Activated CD8-positive, alpha-beta T cell treated with anti-CD3 and anti-CD28 coated beads for 36 hours (primary cell): ENCODE measurements at regions not wholly inside any gene's neighbourhood (a gene's known extent, or its start where the extent isn't known, plus 50 kb on each side); places are given as distances from the start of the nearest gene placed in this dataset.

ENCODE experiments used
- ATAC-seq: fragments of 200-7000 bp; cut with Tn5 transposase; one replicate; pipeline ENCODE4 v1.10.0; 2021; ENCODE audit warnings: mild to moderate bottlenecking, moderate library complexity
- CTCF ChIA-PET: fragments of 350-600 bp; sonication (Branson Sonifier 250); formaldehyde crosslinking; loops from one replicate; lab custom pipeline; 2021; ENCODE audit warnings: antibody characterized with exemption; lab: Charles Lee
- POLR2A ChIA-PET: fragments of 350-600 bp; sonication (Branson Sonifier 250); formaldehyde crosslinking; loops from one replicate; lab custom pipeline; 2021; ENCODE audit warnings: antibody characterized with exemption; lab: Charles Lee
- DNase-seq: peaks from one replicate; pipeline ENCODE4 v3.0.0-alpha.2; 2020
- H3K27ac Mint-ChIP-seq: one replicate; pipeline ENCODE4 v1.8.0; 2021; ENCODE audit warnings: mild to moderate bottlenecking, mixed read lengths
- H3K27me3 Mint-ChIP-seq: one replicate; pipeline ENCODE4 v1.8.0; 2021; ENCODE audit warnings: mixed read lengths
- H3K36me3 Mint-ChIP-seq: one replicate; pipeline ENCODE4 v1.8.0; 2021; ENCODE audit warnings: low read depth, mixed read lengths
- H3K4me1 Mint-ChIP-seq: one replicate; pipeline ENCODE4 v1.8.0; 2021; ENCODE audit warnings: low read depth, mixed read lengths
- H3K4me3 Mint-ChIP-seq: one replicate; pipeline ENCODE4 v1.8.0; 2021; ENCODE audit warnings: mild to moderate bottlenecking, moderate library complexity, mixed read lengths
- H3K9me3 Mint-ChIP-seq: one replicate; pipeline ENCODE4 v1.8.0; 2021; ENCODE audit warnings: mixed read lengths
- intact Hi-C: fragments of 100-400 bp; cut with micrococcal nuclease; formaldehyde crosslinking; loops from one replicate; pipeline ENCODE4 v1.10.0; 2022
- TF ChIP-seq, protein P1 (sequence below): fragments of 200-600 bp; IDR thresholded peaks from one replicate; pipeline ENCODE4 v1.8.0; 2022; ENCODE audit warnings: antibody characterized with exemption, mild to moderate bottlenecking

GRCh38 chr4:58075724-58076123 is 965.5 kb upstream of the IGFBP7 start:
- no peak overlapping the region for H3K27ac Mint-ChIP-seq
- H3K4me1 Mint-ChIP-seq, result no peaks in the 10 kb centered on the region
- TF ChIP-seq, protein P1, sequence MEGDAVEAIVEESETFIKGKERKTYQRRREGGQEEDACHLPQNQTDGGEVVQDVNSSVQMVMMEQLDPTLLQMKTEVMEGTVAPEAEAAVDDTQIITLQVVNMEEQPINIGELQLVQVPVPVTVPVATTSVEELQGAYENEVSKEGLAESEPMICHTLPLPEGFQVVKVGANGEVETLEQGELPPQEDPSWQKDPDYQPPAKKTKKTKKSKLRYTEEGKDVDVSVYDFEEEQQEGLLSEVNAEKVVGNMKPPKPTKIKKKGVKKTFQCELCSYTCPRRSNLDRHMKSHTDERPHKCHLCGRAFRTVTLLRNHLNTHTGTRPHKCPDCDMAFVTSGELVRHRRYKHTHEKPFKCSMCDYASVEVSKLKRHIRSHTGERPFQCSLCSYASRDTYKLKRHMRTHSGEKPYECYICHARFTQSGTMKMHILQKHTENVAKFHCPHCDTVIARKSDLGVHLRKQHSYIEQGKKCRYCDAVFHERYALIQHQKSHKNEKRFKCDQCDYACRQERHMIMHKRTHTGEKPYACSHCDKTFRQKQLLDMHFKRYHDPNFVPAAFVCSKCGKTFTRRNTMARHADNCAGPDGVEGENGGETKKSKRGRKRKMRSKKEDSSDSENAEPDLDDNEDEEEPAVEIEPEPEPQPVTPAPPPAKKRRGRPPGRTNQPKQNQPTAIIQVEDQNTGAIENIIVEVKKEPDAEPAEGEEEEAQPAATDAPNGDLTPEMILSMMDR, result no peak

DNA sequence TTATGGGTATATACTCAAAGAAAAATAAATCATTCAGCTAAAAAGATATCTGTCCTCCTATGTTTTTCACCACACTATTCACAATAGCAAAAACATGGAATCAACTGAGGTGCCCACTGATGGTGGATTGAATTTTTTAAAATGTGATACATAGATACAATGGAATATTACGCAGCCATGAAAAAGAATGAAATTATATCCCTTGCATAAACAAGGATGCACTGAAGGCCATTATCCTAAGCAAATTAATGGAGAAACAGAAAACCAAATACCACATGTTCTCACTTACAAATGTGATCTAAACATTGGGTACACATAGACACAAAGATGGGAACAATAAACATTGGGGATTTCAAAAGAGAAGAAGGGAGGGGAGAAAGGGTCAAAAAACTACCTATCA is 964.2 kb upstream of the IGFBP7 start:
- peaks cover 13% of the 10 kb centered on the region for H3K9me3 Mint-ChIP-seq
- DNase-seq, result no peak
- ATAC-seq, result no peak
- no peaks in the 10 kb centered on the region for H3K36me3 Mint-ChIP-seq
- no peaks in the 10 kb centered on the region for H3K4me1 Mint-ChIP-seq
- H3K27me3 Mint-ChIP-seq, result no peaks in the 10 kb centered on the region
- H3K4me3 Mint-ChIP-seq, result no peak overlapping the region
- POLR2A ChIA-PET, result no interaction called here
- TF ChIP-seq, protein P1, result no peak
- no peak overlapping the region for H3K27ac Mint-ChIP-seq
- CTCF ChIA-PET, result no interaction called here
- intact Hi-C loops, result no loop called here

More at GRCh38 chr4:58075724-58076123, 965.5 kb upstream of the IGFBP7 start:
- H3K36me3 Mint-ChIP-seq, result no peaks in the 10 kb centered on the region
- peaks cover 13% of the 10 kb centered on the region for H3K9me3 Mint-ChIP-seq
- CTCF ChIA-PET, result no interaction called here
- ATAC-seq (no peak), DNase-seq (no peak)
- no peaks in the 10 kb centered on the region for H3K27me3 Mint-ChIP-seq
- H3K4me3 Mint-ChIP-seq, result no peak overlapping the region
- POLR2A ChIA-PET, result no interaction called here
- intact Hi-C loops, result no loop called here

GRCh38 chr4:58070726-58071125 is 960.5 kb upstream of the IGFBP7 start:
- ChIA-PET CTCF (no interaction called here), POLR2A (no interaction called here)
- no peaks in the 10 kb centered on the region for H3K27me3 Mint-ChIP-seq
- H3K9me3 Mint-ChIP-seq, result peaks cover 8% of the 10 kb centered on the region
- no peak for ATAC-seq
- no peak overlapping the region for H3K4me3 Mint-ChIP-seq
- no peak overlapping the region for H3K27ac Mint-ChIP-seq
- TF ChIP-seq, protein P1, result no peak
- H3K36me3 Mint-ChIP-seq, result no peaks in the 10 kb centered on the region
- H3K4me1 Mint-ChIP-seq, result no peaks in the 10 kb centered on the region
- intact Hi-C loops, result no loop called here
- no peak for DNase-seq

- Mint-ChIP-seq H3K9me3 (peaks cover 8% of the 10 kb centered on the region), H3K4me3 (no peak overlapping the region), H3K4me1 (no peaks in the 10 kb centered on the region), H3K36me3 (no peaks in the 10 kb centered on the region), H3K27ac (no peak overlapping the region), H3K27me3 (no peaks in the 10 kb centered on the region)
- CTCF ChIA-PET, result no interaction called here
- intact Hi-C loops, result no loop called here
- DNase-seq, result no peak
- no peak for ATAC-seq
- POLR2A ChIA-PET, result no interaction called here
- TF ChIP-seq, protein P1, result no peak
These were observed 954.5 kb upstream of the IGFBP7 start for GRCh38 chr4:58064653-58065052.

DNA sequence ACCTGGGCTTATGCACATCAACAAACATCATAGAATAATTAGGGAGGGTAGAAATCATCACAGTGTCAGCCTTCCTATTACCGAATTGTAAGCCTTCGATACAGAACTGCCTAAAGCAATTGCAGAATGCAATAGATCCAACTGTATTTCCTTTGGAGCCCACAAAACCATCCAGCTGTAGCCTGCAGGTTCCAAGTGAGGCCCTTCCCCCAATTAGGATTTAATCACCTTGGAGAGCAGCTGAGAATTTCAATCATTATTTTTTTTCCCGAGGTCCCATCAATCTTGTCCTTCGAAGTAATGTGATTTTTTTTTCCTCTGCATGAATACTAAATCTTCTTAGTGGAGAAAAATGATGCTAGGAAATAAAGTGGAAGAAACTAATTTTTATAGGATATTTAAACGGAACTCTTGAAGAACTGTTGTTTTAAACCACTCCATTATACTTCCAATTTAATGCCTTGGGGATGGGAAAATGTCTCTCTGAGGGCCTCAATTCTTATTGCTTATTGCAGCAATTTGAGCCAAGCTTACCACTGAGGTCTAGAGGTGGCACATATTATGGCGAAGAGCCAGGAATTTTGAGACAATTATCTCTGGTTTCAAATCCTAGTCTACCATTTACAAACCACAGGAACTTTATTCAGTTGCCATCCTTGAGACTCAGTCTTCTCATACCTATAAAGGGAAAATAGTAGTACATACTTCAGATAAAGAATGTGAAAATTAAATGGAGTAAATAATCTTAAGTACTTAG is 953.4 kb upstream of the IGFBP7 start:
- peaks cover 11% of the 10 kb centered on the region for H3K9me3 Mint-ChIP-seq
- no peaks in the 10 kb centered on the region for H3K36me3 Mint-ChIP-seq
- POLR2A ChIA-PET, result no interaction called here
- ATAC-seq (no peak), DNase-seq (no peak)
- H3K27me3 Mint-ChIP-seq, result no peaks in the 10 kb centered on the region
- H3K4me3 Mint-ChIP-seq, result no peak overlapping the region
- CTCF ChIA-PET, result no interaction called here
- no peak overlapping the region for H3K27ac Mint-ChIP-seq
- no peaks in the 10 kb centered on the region for H3K4me1 Mint-ChIP-seq
- TF ChIP-seq, protein P1, result no peak
- intact Hi-C loops, result no loop called here
